Osteocyte (in vitro differentiated cells): ENCODE measurements at regions not wholly inside any gene's neighbourhood (a gene's known extent, or its start where the extent isn't known, plus 50 kb on each side); places are given as distances from the start of the nearest gene placed in this dataset.

ENCODE experiments used
- DNase-seq: peaks from one replicate; pipeline ENCODE4 v3.0.0; 2021; ENCODE audit warnings: mixed read lengths; ENCODE audit not compliant: unreplicated experiment; ENCODE audit errors: extremely low spot score
- H3K27ac Mint-ChIP-seq: one replicate; pipeline ENCODE4 v1.8.0; 2021; ENCODE audit warnings: mild to moderate bottlenecking, mixed read lengths; ENCODE audit not compliant: unreplicated experiment
- H3K27me3 Mint-ChIP-seq: one replicate; pipeline ENCODE4 v1.8.0; 2021; ENCODE audit warnings: mixed read lengths; ENCODE audit not compliant: unreplicated experiment
- H3K36me3 Mint-ChIP-seq: one replicate; pipeline ENCODE4 v1.8.0; 2021; ENCODE audit warnings: mixed read lengths; ENCODE audit not compliant: unreplicated experiment
- H3K4me1 Mint-ChIP-seq: one replicate; pipeline ENCODE4 v1.8.0; 2021; ENCODE audit warnings: mixed read lengths; ENCODE audit not compliant: unreplicated experiment
- H3K4me3 Mint-ChIP-seq: one replicate; pipeline ENCODE4 v1.8.0; 2021; ENCODE audit warnings: mild to moderate bottlenecking, moderate library complexity, mixed read lengths; ENCODE audit not compliant: unreplicated experiment
- H3K9me3 Mint-ChIP-seq: one replicate; pipeline ENCODE4 v1.8.0; 2021; ENCODE audit warnings: mixed read lengths; ENCODE audit not compliant: unreplicated experiment
- TF ChIP-seq, protein P1 (sequence below): fragments of 200-600 bp; sonication (generic); IDR thresholded peaks from 2 replicates; pipeline ENCODE4 v1.5.0; 2021; ENCODE audit warnings: antibody characterized with exemption, mild to moderate bottlenecking, moderate library complexity

DNA sequence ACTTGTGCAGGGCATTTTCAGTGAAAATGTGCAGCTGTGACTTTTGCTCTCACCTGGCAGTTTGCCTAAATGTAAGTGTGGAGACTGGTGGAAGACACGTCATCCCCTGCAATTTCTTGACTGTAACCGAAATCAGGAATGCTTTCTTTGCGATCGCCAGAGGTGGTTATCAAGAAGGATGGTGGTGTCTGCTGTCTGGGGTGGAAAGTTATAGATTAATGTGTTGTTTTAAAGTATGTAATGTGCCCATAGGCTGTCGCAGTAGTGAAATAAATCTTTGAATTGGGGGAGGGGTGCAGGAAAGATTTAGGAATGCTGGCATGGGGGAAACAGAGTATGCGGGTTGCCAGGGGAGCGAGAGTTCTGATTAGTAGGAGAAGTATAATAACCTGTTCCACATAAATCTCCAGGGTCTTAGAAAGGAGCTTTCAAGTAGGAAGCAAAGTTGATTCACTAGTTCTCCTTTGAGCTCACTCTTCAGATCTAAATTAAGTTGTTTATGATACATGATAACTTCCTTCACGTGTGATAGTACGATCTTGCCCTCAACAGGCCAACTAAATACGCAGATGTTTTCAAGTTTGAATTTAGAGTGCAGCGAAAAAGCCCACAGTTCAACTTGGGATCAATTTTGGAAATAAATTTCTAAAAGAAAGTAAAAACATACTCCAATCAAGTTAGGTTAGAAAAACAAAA lies 1520.0 kb upstream of the SLC10A2 start:
- peaks cover under 1% of the 10 kb centered on the region for H3K36me3 Mint-ChIP-seq
- no peak for DNase-seq
- peak overlapping the region; percentile 74 for H3K27ac Mint-ChIP-seq
- no peaks in the 10 kb centered on the region for H3K27me3 Mint-ChIP-seq
- H3K4me3 Mint-ChIP-seq: peak overlapping the region; percentile 20
- peaks cover 19% of the 10 kb centered on the region for H3K4me1 Mint-ChIP-seq
- TF ChIP-seq, protein P1, sequence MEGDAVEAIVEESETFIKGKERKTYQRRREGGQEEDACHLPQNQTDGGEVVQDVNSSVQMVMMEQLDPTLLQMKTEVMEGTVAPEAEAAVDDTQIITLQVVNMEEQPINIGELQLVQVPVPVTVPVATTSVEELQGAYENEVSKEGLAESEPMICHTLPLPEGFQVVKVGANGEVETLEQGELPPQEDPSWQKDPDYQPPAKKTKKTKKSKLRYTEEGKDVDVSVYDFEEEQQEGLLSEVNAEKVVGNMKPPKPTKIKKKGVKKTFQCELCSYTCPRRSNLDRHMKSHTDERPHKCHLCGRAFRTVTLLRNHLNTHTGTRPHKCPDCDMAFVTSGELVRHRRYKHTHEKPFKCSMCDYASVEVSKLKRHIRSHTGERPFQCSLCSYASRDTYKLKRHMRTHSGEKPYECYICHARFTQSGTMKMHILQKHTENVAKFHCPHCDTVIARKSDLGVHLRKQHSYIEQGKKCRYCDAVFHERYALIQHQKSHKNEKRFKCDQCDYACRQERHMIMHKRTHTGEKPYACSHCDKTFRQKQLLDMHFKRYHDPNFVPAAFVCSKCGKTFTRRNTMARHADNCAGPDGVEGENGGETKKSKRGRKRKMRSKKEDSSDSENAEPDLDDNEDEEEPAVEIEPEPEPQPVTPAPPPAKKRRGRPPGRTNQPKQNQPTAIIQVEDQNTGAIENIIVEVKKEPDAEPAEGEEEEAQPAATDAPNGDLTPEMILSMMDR: no peak
- H3K9me3 Mint-ChIP-seq: no peaks in the 10 kb centered on the region

DNA sequence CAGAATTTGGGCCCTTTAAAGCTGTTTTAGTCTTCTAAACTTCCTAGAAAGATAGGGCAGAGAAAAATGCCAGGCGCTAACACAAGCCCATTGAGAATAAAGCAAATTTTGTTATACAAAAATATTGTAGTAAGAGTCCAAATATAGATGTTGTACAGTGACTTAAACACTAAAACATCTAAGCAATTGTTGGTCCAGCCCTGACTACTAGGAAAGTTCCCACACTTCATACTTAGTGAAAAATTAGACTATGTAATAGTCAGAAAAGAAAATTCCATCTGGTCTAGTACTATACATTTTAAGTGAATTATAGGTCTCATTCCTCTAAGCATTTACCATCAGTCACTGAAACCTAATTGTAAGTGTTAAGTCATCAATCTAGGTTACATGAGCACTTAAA lies 1518.3 kb upstream of the SLC10A2 start:
- no peaks in the 10 kb centered on the region for H3K27me3 Mint-ChIP-seq
- peaks cover 2% of the 10 kb centered on the region for H3K36me3 Mint-ChIP-seq
- no peaks in the 10 kb centered on the region for H3K9me3 Mint-ChIP-seq
- TF ChIP-seq, protein P1: no peak
- DNase-seq: no peak
- no peak overlapping the region for H3K27ac Mint-ChIP-seq
- no peak overlapping the region for H3K4me3 Mint-ChIP-seq
- peaks cover 19% of the 10 kb centered on the region for H3K4me1 Mint-ChIP-seq

DNA sequence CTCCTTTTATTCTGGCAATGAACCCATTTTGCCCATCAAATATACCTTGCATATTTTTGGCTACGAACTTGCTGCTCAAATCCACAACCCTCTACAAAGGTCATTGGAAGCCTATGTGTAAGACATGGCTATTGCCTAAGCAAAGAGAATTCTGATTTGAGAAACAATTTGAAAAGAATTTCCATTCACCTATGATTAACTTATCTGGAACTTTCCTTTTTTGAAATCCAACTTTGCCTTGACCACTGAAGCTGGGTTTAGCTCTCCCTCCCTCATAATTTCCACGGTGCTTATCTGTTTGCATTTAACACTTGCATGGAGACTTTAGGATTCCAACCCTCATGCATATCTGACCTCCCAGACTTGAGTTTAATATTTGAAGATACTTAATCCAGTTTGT lies 1514.7 kb upstream of the SLC10A2 start:
- no peak overlapping the region for H3K27ac Mint-ChIP-seq
- peaks cover 9% of the 10 kb centered on the region for H3K4me1 Mint-ChIP-seq
- TF ChIP-seq, protein P1: no peak
- H3K4me3 Mint-ChIP-seq: no peak overlapping the region
- H3K9me3 Mint-ChIP-seq: no peaks in the 10 kb centered on the region
- H3K36me3 Mint-ChIP-seq: peaks cover 2% of the 10 kb centered on the region
- no peaks in the 10 kb centered on the region for H3K27me3 Mint-ChIP-seq
- DNase-seq: no peak

DNA sequence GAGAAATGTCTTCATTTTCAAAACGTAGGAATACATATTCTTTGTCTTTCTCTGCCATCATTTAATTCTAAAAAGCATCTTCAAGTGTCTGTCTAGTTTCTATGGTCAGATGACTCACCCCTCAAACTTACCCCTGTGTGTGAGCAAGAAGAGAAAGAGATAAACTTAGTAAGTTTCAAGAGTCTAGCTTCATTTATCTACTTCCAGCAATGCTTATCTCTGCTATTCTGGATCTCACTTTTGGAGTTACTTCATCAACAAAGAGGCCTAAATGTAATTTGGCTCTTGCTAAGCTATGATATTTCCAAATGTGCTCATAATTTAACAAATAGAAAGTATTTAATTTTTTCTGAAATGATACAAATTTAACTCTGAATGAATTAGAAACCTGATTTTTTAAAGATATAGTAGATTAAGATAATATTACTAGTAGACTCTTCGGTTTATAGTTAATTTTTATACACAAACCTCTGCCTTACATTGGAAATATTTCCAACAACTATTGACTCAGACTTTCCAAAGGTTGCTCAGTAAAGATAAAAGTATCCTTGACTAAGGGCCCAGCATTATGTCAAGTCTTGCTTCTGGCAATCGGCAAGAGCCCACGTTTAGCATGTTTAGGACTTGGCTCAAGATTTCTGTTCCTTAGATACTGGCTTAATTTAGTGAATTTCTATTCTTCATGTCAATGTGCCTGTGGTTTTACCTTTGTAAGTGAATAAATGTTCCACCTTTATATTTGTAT lies 1511.0 kb upstream of the SLC10A2 start:
- H3K4me1 Mint-ChIP-seq: no peaks in the 10 kb centered on the region
- no peaks in the 10 kb centered on the region for H3K9me3 Mint-ChIP-seq
- H3K27ac Mint-ChIP-seq: no peak overlapping the region
- DNase-seq: no peak
- H3K4me3 Mint-ChIP-seq: no peak overlapping the region
- TF ChIP-seq, protein P1: no peak
- H3K36me3 Mint-ChIP-seq: peaks cover 2% of the 10 kb centered on the region
- H3K27me3 Mint-ChIP-seq: no peaks in the 10 kb centered on the region

DNA sequence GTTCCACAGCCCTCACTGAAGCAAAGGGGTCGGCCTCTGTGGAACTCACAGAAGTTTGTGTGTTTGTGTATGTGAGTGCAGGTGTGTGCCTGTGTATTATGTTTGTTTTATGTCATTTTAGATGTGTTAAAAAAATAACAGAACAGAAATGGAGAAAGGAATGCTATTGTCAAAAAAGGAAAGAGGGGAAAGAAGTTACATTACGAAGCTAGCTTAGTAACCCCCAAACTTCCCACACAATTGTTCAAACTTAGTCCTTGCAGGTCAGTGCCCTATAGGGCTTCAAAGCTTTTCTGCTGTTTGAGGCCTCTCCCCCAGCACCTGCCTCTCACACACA lies 1505.6 kb upstream of the SLC10A2 start:
- H3K27ac Mint-ChIP-seq: no peak overlapping the region
- no peaks in the 10 kb centered on the region for H3K36me3 Mint-ChIP-seq
- H3K9me3 Mint-ChIP-seq: no peaks in the 10 kb centered on the region
- H3K4me1 Mint-ChIP-seq: peaks cover 11% of the 10 kb centered on the region
- no peak for DNase-seq
- no peak overlapping the region for H3K4me3 Mint-ChIP-seq
- TF ChIP-seq, protein P1: no peak
- no peaks in the 10 kb centered on the region for H3K27me3 Mint-ChIP-seq
